ENCODE measurements at regions not wholly inside any gene's neighbourhood (a gene's known extent, or its start where the extent isn't known, plus 50 kb on each side); places are given as distances from the start of the nearest gene placed in this dataset.
"Not testable (repeated sequence)": the region's sequence is repeated elsewhere in the genome, so short reads cannot be mapped to it uniquely, and the experiment has no call there.

DNA sequence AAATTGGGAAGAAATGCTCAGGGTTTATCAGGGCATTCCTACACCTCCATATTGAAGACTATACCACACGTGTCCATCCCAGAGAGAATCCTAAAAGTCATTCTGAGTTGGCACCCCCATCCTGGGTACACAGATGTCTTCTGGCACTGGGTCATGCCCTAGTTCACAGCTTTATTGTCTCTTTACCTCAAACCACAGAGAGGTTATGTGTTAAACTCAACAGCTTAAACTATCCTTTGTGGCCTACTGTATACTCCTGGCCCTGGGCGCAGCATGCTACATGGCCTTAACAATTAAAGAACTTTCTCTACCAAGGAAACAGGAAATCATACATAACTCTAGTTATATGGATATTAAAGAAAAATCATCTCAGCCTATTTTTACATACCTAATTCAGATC, 115.6 kb upstream of the SEM1 start:
- in situ Hi-C loops (cut with HindIII; ENCODE audit: low sequenced_read_pairs): no loop called here
- TF ChIP-seq, protein P1, sequence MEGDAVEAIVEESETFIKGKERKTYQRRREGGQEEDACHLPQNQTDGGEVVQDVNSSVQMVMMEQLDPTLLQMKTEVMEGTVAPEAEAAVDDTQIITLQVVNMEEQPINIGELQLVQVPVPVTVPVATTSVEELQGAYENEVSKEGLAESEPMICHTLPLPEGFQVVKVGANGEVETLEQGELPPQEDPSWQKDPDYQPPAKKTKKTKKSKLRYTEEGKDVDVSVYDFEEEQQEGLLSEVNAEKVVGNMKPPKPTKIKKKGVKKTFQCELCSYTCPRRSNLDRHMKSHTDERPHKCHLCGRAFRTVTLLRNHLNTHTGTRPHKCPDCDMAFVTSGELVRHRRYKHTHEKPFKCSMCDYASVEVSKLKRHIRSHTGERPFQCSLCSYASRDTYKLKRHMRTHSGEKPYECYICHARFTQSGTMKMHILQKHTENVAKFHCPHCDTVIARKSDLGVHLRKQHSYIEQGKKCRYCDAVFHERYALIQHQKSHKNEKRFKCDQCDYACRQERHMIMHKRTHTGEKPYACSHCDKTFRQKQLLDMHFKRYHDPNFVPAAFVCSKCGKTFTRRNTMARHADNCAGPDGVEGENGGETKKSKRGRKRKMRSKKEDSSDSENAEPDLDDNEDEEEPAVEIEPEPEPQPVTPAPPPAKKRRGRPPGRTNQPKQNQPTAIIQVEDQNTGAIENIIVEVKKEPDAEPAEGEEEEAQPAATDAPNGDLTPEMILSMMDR (IDR thresholded peaks at IDR 0.05; ENCODE audit: low read depth, low read length): no peak
- DNase-seq (ENCODE audit: low read depth, low spot score): no peak
- H3K4me3 ChIP-seq (ENCODE audit: low read depth, low read length): no peak overlapping the region

DNA sequence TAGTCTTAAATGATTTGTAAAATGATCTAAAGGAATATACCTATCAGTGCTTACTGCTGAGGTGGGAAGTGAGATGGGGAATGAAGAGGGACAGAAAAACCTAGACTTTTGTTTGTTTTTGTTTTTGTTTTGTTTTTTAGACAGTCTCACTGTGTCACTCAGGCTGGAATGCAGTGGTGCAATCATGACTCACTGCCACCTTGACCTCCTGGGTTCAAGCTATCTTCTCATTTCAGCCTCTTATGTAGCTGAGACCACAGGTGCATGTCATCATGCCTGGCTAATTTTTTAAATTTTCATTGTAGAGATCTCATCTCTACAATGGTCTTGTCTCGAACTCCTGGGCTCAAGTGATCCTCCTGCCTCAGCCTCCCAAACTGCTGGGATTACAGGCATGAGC, 116.4 kb upstream of the SEM1 start:
- H3K4me3 ChIP-seq (ENCODE audit: low read depth, low read length): no peak overlapping the region
- no peak for DNase-seq (ENCODE audit: low read depth, low spot score)
- TF ChIP-seq, protein P1 (IDR thresholded peaks at IDR 0.05; ENCODE audit: low read depth, low read length): no peak
- in situ Hi-C loops (cut with HindIII; ENCODE audit: low sequenced_read_pairs): no loop called here

DNA sequence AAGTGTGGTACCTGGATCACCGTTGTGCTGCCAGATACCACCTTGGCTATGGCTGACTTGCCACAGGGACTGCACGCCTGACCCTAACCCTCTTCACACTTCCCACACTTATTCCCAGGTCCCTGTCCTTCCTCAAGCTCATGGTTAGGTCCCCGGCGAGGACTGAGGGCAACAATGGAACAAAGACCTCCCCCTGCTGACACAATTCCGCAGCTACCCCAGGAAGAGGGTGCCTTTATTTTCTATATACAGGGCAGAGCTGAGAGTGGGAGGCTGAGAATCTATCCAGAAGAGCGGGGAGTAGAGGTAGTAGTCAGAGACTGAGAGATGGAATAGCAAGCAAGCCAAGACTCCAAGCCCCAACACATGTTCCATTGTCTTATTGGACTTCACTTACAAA, 118.1 kb upstream of the SEM1 start:
- in situ Hi-C loops (cut with HindIII; ENCODE audit: low sequenced_read_pairs): no loop called here
- no peak for DNase-seq (ENCODE audit: low read depth, low spot score)

DNA sequence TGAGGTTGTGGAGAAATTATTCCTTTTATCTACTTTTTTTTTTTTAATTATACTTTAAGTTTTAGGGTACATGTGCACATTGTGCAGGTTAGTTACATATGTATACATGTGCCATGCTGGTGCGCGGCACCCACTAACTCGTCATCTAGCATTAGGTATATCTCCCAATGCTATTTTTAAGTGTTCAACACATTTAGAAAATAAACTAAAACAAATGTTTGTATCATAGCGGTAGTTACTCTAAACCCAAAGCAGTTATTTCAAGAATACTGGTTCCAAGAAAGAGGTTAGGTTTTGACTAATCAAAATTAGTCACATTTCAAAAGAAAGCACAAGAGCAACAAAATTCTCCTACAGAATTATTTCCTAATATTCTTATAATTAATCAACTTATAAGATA, 119.5 kb upstream of the SEM1 start:
- not testable (repeated sequence) for H3K4me3 ChIP-seq (ENCODE audit: low read depth, low read length)

More for the DNA sequence above, 118.1 kb upstream of the SEM1 start:
- no peak overlapping the region for H3K4me3 ChIP-seq (ENCODE audit: low read depth, low read length)
- TF ChIP-seq, protein P1 (IDR thresholded peaks at IDR 0.05; ENCODE audit: low read depth, low read length): no peak

DNA sequence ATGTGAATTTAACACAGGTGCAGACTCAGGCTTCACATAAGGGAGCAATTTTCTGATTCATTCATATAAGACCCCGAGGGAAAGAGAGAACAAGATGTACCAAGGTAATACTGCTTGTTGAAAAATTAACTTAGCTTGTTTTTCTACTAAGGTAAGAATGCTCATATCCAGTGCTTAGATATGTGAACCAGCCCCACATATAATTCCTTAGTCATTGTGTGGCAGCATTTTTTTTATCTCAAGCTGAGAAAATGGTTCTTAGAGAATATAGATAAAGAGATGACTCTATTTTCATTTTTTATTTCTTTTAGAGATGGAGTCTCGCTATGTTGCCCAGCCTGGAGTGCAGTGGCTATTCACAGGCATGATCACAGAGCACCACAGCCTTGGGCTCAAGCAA, 121.8 kb upstream of the SEM1 start:
- no peak for DNase-seq (ENCODE audit: low read depth, low spot score)
- in situ Hi-C loops (cut with HindIII; ENCODE audit: low sequenced_read_pairs): no loop called here
- TF ChIP-seq, protein P1 (IDR thresholded peaks at IDR 0.05; ENCODE audit: low read depth, low read length): no peak
- H3K4me3 ChIP-seq (ENCODE audit: low read depth, low read length): no peak overlapping the region

More for the DNA sequence above, 119.5 kb upstream of the SEM1 start:
- DNase-seq (ENCODE audit: low read depth, low spot score); in situ Hi-C loops (cut with HindIII; ENCODE audit: low sequenced_read_pairs): not testable (repeated sequence)

DNA sequence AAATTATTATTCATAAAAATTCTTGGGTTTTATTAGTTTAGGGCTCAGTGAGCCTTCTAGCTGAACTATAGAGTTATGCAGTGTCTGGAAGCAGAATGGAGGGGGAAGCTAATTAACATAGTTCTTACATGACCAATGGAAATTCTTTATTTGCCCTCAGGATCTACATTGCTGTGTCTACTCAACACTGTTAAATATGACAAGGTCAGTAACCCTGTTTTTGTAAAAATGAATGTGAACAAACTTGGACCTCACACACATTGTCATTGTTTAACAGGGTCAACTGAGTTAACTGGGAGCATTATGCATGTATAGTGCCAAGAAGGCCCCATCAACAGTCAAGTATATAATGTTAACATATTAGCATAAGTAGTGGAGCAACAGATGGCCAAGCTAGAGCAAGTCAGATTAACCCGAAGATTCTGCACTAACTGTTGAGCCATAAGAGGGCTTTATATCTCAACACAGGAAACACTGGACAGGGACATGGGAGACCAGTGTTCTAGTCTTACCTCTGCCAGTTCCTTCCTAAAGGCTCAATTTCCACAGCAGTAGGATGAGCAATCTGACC, 122.5 kb upstream of the SEM1 start:
- no peak overlapping the region for H3K4me3 ChIP-seq (ENCODE audit: low read depth, low read length)
- DNase-seq (ENCODE audit: low read depth, low spot score): no peak
- TF ChIP-seq, protein P1 (IDR thresholded peaks at IDR 0.05; ENCODE audit: low read depth, low read length): no peak
- in situ Hi-C loops (cut with HindIII; ENCODE audit: low sequenced_read_pairs): no loop called here

DNA sequence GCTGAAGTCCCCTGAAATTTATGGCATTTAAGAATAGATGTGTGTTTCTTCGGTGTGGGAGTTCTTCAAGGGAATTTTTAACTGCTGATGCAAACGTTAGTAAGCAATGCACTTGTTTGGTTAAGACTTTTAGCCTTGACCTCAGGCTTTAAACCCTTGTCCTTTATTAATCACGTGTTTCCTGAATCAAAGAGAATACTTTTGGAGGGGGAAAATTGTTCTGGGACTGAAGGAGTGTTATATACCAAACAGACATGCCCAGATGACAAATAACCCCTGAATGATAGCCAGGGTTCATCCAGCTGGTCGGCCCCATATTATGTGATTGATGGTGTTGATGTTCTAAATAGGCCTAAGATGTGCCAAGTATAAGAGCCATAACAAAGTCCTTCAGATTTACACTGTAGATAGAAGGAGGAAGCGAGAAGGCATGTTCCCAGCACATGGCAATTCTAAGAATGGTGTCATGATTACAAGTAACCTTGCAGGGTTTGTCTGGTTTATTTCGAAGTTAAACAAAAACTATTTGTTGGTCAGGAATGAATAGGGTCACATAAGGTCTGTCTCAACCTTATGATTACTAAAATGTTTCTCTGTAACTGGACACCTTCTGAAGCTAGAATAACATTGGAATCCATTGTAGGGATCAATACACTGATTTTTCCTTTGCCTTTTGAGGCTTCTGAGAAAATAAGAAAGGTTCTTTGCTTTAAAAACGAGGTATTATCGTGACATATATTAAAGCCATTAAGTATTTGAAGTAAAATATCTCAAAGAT, 124.2 kb upstream of the SEM1 start:
- H3K4me3 ChIP-seq (ENCODE audit: low read depth, low read length): no peak overlapping the region
- DNase-seq (ENCODE audit: low read depth, low spot score): peak; percentile 41
- in situ Hi-C loops (cut with HindIII; ENCODE audit: low sequenced_read_pairs): no loop called here
- TF ChIP-seq, protein P1 (IDR thresholded peaks at IDR 0.05; ENCODE audit: low read depth, low read length): no peak

Measured in astrocyte of the spinal cord (primary cell).